ENCODE measurements at regions not wholly inside any gene's neighbourhood (a gene's known extent, or its start where the extent isn't known, plus 50 kb on each side); places are given as distances from the start of the nearest gene placed in this dataset.

- no peak overlapping the region for H3K27ac ChIP-seq (ENCODE audit: extremely low read length, insufficient read depth, low read length)
- H3K4me1 ChIP-seq (ENCODE audit: insufficient read depth, low read length): no peaks in the 10 kb centered on the region
- no peak overlapping the region for H2AFZ ChIP-seq (ENCODE audit: low read length)
- H3K79me2 ChIP-seq (ENCODE audit: insufficient read depth, low read length): no peaks in the 10 kb centered on the region
- no peaks in the 10 kb centered on the region for H4K20me1 ChIP-seq (ENCODE audit: insufficient read depth, low read length)
- H3K9ac ChIP-seq (ENCODE audit: insufficient read depth, low read depth, low read length): no peak overlapping the region
- WGBS (ENCODE audit: low lambda C conversion rate): 20% methylated on average over 6 of the region's 6 CpGs
- ChIA-PET CTCF (ENCODE audit: low intra/inter-chr PET ratio, low total read pairs) (no interaction called here), POLR2A (no interaction called here)
- intact Hi-C loops (cut with micrococcal nuclease; ENCODE audit: unreplicated experiment): no loop called here
- no TSS peak for BruUV-seq (replicated peaks)
- no peak overlapping the region for H3K4me2 ChIP-seq (ENCODE audit: low read depth, low read length)
- H3K9me3 ChIP-seq (ENCODE audit: low read length): no peaks in the 10 kb centered on the region
- in situ Hi-C loops (cut with HindIII; ENCODE audit: extremely low pct_ligation_motif_present, low pct_unique_long_range_greater_than_20kb): no loop called here
- no peak for ATAC-seq
- TF ChIP-seq ZNF644 (CRISPR knock-in tag; IDR thresholded peaks at IDR 0.05; ENCODE audit: low read depth): no peak
- no peaks in the 10 kb centered on the region for H3K36me3 ChIP-seq (replicated peaks in 1 of 2; ENCODE audit: control insufficient read depth in 1 of 2, insufficient read depth in 2 of 2, low read length in 2 of 2)
- no peak for DNase-seq (ENCODE audit: low spot score)
- no peak for FAIRE-seq
- H3K4me3 ChIP-seq (replicated peaks in 1 of 3; ENCODE audit: insufficient read depth in 1 of 3, low read depth in 2 of 3, low read length in 3 of 3): no peak overlapping the region
- H3K27me3 ChIP-seq (ENCODE audit: control insufficient read depth in 1 of 2, insufficient read depth in 2 of 2, low read length in 2 of 2): peaks cover 0 to 28% of the 10 kb centered on the region in 2 experiments; a peak in 3 of 5 replicates
Measured at GRCh38 chr17:45676695-45677094, 107.4 kb upstream of the CRHR1 start.

DNA sequence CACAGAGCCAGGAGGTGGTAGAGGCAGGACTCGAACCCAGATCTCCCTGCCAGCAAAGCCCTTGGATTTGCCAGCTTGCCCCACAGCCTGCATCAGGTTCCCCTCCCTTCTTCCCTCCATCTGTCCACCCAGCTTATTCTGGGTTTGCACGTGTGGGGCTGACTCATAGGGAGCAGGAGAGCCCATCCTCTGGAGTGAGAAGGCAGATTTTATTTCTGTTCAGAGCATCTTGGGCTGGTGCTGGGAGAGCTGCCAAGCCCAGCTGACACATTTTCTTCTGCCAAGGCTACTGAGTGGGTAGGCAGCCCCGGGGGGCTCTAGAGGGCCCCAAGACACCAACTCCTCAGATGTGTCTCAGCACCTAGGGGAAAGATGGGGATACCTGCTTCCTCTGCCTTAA, 106.3 kb upstream of the CRHR1 start:
- H3K4me1 ChIP-seq (ENCODE audit: insufficient read depth, low read length): no peaks in the 10 kb centered on the region
- 5% methylated on average over 3 of the region's 3 CpGs for WGBS (ENCODE audit: low lambda C conversion rate)
- no peak overlapping the region for H3K4me2 ChIP-seq (ENCODE audit: low read depth, low read length)
- H3K36me3 ChIP-seq (replicated peaks in 1 of 2; ENCODE audit: control insufficient read depth in 1 of 2, insufficient read depth in 2 of 2, low read length in 2 of 2): no peaks in the 10 kb centered on the region
- H3K27ac ChIP-seq (ENCODE audit: extremely low read length, insufficient read depth, low read length): no peak overlapping the region
- POLR2A ChIA-PET: no interaction called here
- no peaks in the 10 kb centered on the region for H4K20me1 ChIP-seq (ENCODE audit: insufficient read depth, low read length)
- H3K27me3 ChIP-seq (ENCODE audit: control insufficient read depth in 1 of 2, insufficient read depth in 2 of 2, low read length in 2 of 2): peaks cover 3 to 34% of the 10 kb centered on the region in 2 experiments; a peak in 3 of 5 replicates
- no peak for DNase-seq (ENCODE audit: low spot score)
- H2AFZ ChIP-seq (ENCODE audit: low read length): no peak overlapping the region
- no peak overlapping the region for H3K9ac ChIP-seq (ENCODE audit: insufficient read depth, low read depth, low read length)
- no peak for ATAC-seq
- intact Hi-C loops (cut with micrococcal nuclease; ENCODE audit: unreplicated experiment): no loop called here
- no TSS peak for BruUV-seq (replicated peaks)
- H3K4me3 ChIP-seq (replicated peaks in 1 of 3; ENCODE audit: insufficient read depth in 1 of 3, low read depth in 2 of 3, low read length in 3 of 3): no peak overlapping the region
- no peaks in the 10 kb centered on the region for H3K79me2 ChIP-seq (ENCODE audit: insufficient read depth, low read length)
- H3K9me3 ChIP-seq (ENCODE audit: low read length): no peaks in the 10 kb centered on the region
- no peak for FAIRE-seq
- CTCF ChIA-PET (ENCODE audit: low intra/inter-chr PET ratio, low total read pairs): no interaction called here
- in situ Hi-C loops (cut with HindIII; ENCODE audit: extremely low pct_ligation_motif_present, low pct_unique_long_range_greater_than_20kb): no loop called here
- TF ChIP-seq, protein P1, sequence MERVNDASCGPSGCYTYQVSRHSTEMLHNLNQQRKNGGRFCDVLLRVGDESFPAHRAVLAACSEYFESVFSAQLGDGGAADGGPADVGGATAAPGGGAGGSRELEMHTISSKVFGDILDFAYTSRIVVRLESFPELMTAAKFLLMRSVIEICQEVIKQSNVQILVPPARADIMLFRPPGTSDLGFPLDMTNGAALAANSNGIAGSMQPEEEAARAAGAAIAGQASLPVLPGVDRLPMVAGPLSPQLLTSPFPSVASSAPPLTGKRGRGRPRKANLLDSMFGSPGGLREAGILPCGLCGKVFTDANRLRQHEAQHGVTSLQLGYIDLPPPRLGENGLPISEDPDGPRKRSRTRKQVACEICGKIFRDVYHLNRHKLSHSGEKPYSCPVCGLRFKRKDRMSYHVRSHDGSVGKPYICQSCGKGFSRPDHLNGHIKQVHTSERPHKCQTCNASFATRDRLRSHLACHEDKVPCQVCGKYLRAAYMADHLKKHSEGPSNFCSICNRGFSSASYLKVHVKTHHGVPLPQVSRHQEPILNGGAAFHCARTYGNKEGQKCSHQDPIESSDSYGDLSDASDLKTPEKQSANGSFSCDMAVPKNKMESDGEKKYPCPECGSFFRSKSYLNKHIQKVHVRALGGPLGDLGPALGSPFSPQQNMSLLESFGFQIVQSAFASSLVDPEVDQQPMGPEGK (CRISPR knock-in tag; IDR thresholded peaks at IDR 0.05): no peak
- no peak for TF ChIP-seq HNRNPUL1 (IDR thresholded peaks at IDR 0.05; ENCODE audit: low read depth, low read length)
- no peak for TF ChIP-seq SOX13 (IDR thresholded peaks at IDR 0.05)
- TF ChIP-seq SOX13 (CRISPR knock-in tag; conservative IDR thresholded peaks at IDR 0.05 in 1 of 2, IDR thresholded peaks at IDR 0.05 in 1 of 2): no peak
- TF ChIP-seq, protein P2, sequence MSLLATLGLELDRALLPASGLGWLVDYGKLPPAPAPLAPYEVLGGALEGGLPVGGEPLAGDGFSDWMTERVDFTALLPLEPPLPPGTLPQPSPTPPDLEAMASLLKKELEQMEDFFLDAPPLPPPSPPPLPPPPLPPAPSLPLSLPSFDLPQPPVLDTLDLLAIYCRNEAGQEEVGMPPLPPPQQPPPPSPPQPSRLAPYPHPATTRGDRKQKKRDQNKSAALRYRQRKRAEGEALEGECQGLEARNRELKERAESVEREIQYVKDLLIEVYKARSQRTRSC (CRISPR knock-in tag; IDR thresholded peaks at IDR 0.05; ENCODE audit: low read depth): no peak
- no peak for TF ChIP-seq FOXP1 (IDR thresholded peaks at IDR 0.05)
- TF ChIP-seq FOXP1 (CRISPR knock-in tag; IDR thresholded peaks at IDR 0.05): no peak
- TF ChIP-seq NCOR1 (IDR thresholded peaks at IDR 0.05; ENCODE audit: borderline replicate concordance, low read length): no peak
- no peak for TF ChIP-seq TARDBP (CRISPR knock-in tag; IDR thresholded peaks at IDR 0.05)
- TF ChIP-seq ZNF891 (CRISPR knock-in tag; IDR thresholded peaks at IDR 0.05): no peak
- TF ChIP-seq, protein P3, sequence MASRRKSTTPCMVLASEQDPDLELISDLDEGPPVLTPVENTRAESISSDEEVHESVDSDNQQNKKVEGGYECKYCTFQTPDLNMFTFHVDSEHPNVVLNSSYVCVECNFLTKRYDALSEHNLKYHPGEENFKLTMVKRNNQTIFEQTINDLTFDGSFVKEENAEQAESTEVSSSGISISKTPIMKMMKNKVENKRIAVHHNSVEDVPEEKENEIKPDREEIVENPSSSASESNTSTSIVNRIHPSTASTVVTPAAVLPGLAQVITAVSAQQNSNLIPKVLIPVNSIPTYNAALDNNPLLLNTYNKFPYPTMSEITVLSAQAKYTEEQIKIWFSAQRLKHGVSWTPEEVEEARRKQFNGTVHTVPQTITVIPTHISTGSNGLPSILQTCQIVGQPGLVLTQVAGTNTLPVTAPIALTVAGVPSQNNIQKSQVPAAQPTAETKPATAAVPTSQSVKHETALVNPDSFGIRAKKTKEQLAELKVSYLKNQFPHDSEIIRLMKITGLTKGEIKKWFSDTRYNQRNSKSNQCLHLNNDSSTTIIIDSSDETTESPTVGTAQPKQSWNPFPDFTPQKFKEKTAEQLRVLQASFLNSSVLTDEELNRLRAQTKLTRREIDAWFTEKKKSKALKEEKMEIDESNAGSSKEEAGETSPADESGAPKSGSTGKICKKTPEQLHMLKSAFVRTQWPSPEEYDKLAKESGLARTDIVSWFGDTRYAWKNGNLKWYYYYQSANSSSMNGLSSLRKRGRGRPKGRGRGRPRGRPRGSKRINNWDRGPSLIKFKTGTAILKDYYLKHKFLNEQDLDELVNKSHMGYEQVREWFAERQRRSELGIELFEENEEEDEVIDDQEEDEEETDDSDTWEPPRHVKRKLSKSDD (CRISPR knock-in tag; IDR thresholded peaks at IDR 0.05; ENCODE audit: low read depth): no peak
- TF ChIP-seq KDM5B (CRISPR knock-in tag; IDR thresholded peaks at IDR 0.05; ENCODE audit: borderline replicate concordance): no peak
- TF ChIP-seq ZNF691 (CRISPR knock-in tag; IDR thresholded peaks at IDR 0.05; ENCODE audit: borderline replicate concordance, low read depth): no peak
